ENCODE measurements at regions not wholly inside any gene's neighbourhood (a gene's known extent, or its start where the extent isn't known, plus 50 kb on each side); places are given as distances from the start of the nearest gene placed in this dataset.

- DNase-seq = no peak
Observed at GRCh38 chr3:194281766-194282165, 69.4 kb downstream of the CPN2 start.

- DNase-seq = no peak
Observed at GRCh38 chr3:194282436-194283122, 68.5 kb downstream of the CPN2 start.

GRCh38 chr3:194283221-194284006 is 67.7 kb downstream of the CPN2 start:
- no peak for DNase-seq

GRCh38 chr3:194284351-194284750 is 66.8 kb downstream of the CPN2 start:
- DNase-seq = no peak

- no peak for DNase-seq
Observed at GRCh38 chr3:194285024-194285849, 65.9 kb downstream of the CPN2 start.

GRCh38 chr3:194285850-194286197 is 65.3 kb downstream of the CPN2 start:
- DNase-seq = no peak

GRCh38 chr3:194286375-194287146 is 64.6 kb downstream of the CPN2 start:
- DNase-seq = no peak

GRCh38 chr3:194287374-194287773 is 63.8 kb downstream of the CPN2 start:
- DNase-seq = no peak

- no peak for DNase-seq
Observed at GRCh38 chr3:194287977-194288706, 63.0 kb downstream of the CPN2 start.

Data from CD4-positive, alpha-beta T cell treated with Interferon alpha-2 for 1 hour (primary cell).